Neural progenitor cell (in vitro differentiated cells): ENCODE measurements at regions not wholly inside any gene's neighbourhood (a gene's known extent, or its start where the extent isn't known, plus 50 kb on each side); places are given as distances from the start of the nearest gene placed in this dataset.

Experiments used
- DNase-seq: peaks from one replicate; pipeline ENCODE4 v3.0.0-alpha.2; 2016; ENCODE audit warnings: low spot score
- H2AFZ ChIP-seq: fragments of 200-600 bp; sonication (generic); replicated peaks from 2 replicates; pipeline ENCODE4 v1.6.1; 2016; ENCODE audit warnings: antibody characterized with exemption
- H3F3A ChIP-seq: fragments of 200-600 bp; sonication (generic); 2 replicates; pipeline ENCODE4 v1.6.1; 2016; ENCODE audit warnings: antibody characterized with exemption, low read depth
- H3K27ac ChIP-seq: fragments of 200-600 bp; sonication (generic); 2 replicates; pipeline ENCODE4 v1.5.1; 2016; ENCODE audit warnings: mild to moderate bottlenecking
- H3K27me3 ChIP-seq: fragments of 200-600 bp; sonication (generic); 2 replicates; pipeline ENCODE4 v1.6.1; 2016; ENCODE audit warnings: mild to moderate bottlenecking, moderate library complexity
- H3K36me3 ChIP-seq: fragments of 200-600 bp; sonication (generic); 2 replicates; pipeline ENCODE4 v1.5.1; 2016
- H3K4me1 ChIP-seq: fragments of 200-600 bp; sonication (generic); 2 replicates; pipeline ENCODE4 v1.6.1; 2016; ENCODE audit warnings: mixed run types
- H3K4me2 ChIP-seq: fragments of 200-600 bp; sonication (generic); 2 replicates; pipeline ENCODE4 v1.6.1; 2016
- H3K4me3 ChIP-seq: fragments of 200-600 bp; sonication (generic); 2 replicates; pipeline ENCODE4 v1.5.1; 2016
- H3K79me2 ChIP-seq: fragments of 200-600 bp; sonication (generic); 2 replicates; pipeline ENCODE4 v1.6.1; 2016; ENCODE audit warnings: low read depth
- H3K9ac ChIP-seq: fragments of 200-600 bp; sonication (generic); 2 replicates; pipeline ENCODE4 v1.6.1; 2016
- H3K9me3 ChIP-seq: fragments of 200-600 bp; sonication (generic); 2 replicates; pipeline ENCODE4 v1.5.1; 2016; ENCODE audit warnings: low read depth
- H4K20me1 ChIP-seq: fragments of 200-600 bp; sonication (generic); 2 replicates; pipeline ENCODE4 v1.6.1; 2016; ENCODE audit warnings: low read depth
- H3K27ac Mint-ChIP-seq: 3 replicates; pipeline ENCODE4 v1.8.0; 2021; ENCODE audit warnings: mixed read lengths
- H3K27me3 Mint-ChIP-seq: 2 replicates; pipeline ENCODE4 v1.8.0; 2022; ENCODE audit warnings: low read depth, mild to moderate bottlenecking, inconsistent platforms, moderate library complexity, mixed read lengths; ENCODE audit not compliant: insufficient read depth
- H3K36me3 Mint-ChIP-seq: 3 replicates; pipeline ENCODE4 v1.8.0; 2021; ENCODE audit warnings: mixed read lengths
- H3K4me1 Mint-ChIP-seq: 3 replicates; pipeline ENCODE4 v1.8.0; 2021; ENCODE audit warnings: mixed read lengths
- H3K4me3 Mint-ChIP-seq: 3 replicates; pipeline ENCODE4 v1.8.0; 2021; ENCODE audit warnings: mild to moderate bottlenecking, moderate library complexity, mixed read lengths
- H3K9me3 Mint-ChIP-seq: 3 replicates; pipeline ENCODE4 v1.8.0; 2020; ENCODE audit warnings: mixed read lengths
- EZH2 ChIP-seq: fragments of 200-600 bp; sonication (generic); IDR thresholded peaks from 2 replicates; pipeline ENCODE4 v1.6.1; 2017; ENCODE audit warnings: antibody characterized with exemption, mild to moderate bottlenecking, moderate library complexity
- EZH2phosphoT487 ChIP-seq: fragments of 200-600 bp; sonication (generic); IDR thresholded peaks from 2 replicates; pipeline ENCODE4 v1.6.1; 2017; ENCODE audit warnings: antibody characterized with exemption
- TF ChIP-seq, protein P1 (sequence below): fragments of 200-600 bp; sonication (generic); IDR thresholded peaks from 2 replicates; pipeline ENCODE4 v1.5.1; 2017; ENCODE audit warnings: antibody characterized with exemption, mild to moderate bottlenecking

DNA sequence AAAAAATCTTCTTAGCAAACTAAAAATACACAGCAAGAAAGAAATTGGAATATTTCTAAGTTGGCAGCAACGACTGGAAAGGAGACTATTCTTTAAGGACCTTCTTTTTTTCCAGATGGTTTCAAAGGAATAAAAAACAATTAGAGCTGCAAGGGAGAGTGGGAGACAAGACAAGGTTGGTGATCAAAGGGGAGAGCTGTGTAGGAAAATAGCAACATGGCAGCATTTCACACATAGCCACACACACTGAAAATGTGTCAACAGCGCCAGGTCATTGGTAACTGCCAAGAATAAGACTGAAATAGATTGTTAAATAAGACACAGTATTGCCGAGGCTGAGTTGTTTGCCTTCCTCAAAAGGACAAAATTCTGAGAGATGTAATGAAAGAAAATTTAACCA lies 88.1 kb upstream of the TLE1 start:
- Histone ChIP-seq H3K79me2 (no peaks in the 10 kb centered on the region), H3K36me3 (no peaks in the 10 kb centered on the region), H3F3A (no peaks in the 10 kb centered on the region), H2AFZ (no peak overlapping the region), H3K4me1 (no peaks in the 10 kb centered on the region), H3K4me3 (no peak overlapping the region), H3K9ac (no peak overlapping the region), H3K9me3 (no peaks in the 10 kb centered on the region), H3K4me2 (no peak overlapping the region), H3K27me3 (no peaks in the 10 kb centered on the region), H4K20me1 (no peaks in the 10 kb centered on the region), H3K27ac (no peak overlapping the region)
- Mint-ChIP-seq H3K27me3 (peaks cover 8% of the 10 kb centered on the region), H3K9me3 (peaks cover 9% of the 10 kb centered on the region), H3K4me1 (no peaks in the 10 kb centered on the region), H3K36me3 (no peaks in the 10 kb centered on the region), H3K4me3 (no peak overlapping the region), H3K27ac (no peak overlapping the region)
- no peak for DNase-seq
- TF ChIP-seq EZH2 (no peak), EZH2phosphoT487 (no peak)
- TF ChIP-seq, protein P1, sequence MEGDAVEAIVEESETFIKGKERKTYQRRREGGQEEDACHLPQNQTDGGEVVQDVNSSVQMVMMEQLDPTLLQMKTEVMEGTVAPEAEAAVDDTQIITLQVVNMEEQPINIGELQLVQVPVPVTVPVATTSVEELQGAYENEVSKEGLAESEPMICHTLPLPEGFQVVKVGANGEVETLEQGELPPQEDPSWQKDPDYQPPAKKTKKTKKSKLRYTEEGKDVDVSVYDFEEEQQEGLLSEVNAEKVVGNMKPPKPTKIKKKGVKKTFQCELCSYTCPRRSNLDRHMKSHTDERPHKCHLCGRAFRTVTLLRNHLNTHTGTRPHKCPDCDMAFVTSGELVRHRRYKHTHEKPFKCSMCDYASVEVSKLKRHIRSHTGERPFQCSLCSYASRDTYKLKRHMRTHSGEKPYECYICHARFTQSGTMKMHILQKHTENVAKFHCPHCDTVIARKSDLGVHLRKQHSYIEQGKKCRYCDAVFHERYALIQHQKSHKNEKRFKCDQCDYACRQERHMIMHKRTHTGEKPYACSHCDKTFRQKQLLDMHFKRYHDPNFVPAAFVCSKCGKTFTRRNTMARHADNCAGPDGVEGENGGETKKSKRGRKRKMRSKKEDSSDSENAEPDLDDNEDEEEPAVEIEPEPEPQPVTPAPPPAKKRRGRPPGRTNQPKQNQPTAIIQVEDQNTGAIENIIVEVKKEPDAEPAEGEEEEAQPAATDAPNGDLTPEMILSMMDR: no peak

DNA sequence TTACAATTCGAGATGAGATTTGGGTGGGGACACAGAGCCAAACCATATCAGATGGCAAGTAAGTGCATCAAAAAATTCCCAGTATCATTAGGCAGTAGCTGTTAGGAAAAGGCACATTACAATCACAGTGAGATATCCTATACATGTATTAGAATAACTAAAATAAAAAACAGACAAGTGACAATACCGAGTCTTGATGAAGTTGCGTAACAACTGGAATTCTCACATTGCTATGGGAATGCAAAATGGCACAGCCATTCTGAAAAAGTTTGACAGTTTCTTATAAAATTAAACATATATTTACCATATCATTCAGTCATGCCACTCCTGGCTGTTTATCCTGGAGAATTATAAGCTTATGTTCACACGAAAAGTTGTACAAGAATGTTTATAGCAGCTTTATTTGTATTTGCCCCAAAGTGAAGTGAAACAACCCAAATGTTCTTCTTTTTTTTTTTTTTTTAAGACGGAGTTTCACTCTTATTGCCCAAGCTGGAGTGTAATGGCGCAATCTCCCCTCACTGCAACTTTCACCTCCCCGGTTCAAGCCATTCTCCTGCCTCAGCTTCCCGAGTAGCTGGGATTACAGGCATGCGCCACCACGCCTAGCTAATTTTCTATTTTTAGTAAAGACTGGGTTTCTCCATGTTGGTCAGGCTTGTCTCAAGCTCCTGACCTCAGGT lies 93.1 kb upstream of the TLE1 start:
- no peak for DNase-seq
- Mint-ChIP-seq H3K4me1 (no peaks in the 10 kb centered on the region), H3K4me3 (no peak overlapping the region), H3K27ac (no peak overlapping the region), H3K9me3 (peaks cover 6% of the 10 kb centered on the region), H3K27me3 (peaks cover 4% of the 10 kb centered on the region), H3K36me3 (no peaks in the 10 kb centered on the region)
- TF ChIP-seq, protein P1: no peak
- TF ChIP-seq EZH2: no peak
- no peak for TF ChIP-seq EZH2phosphoT487
- Histone ChIP-seq H3K4me1 (no peaks in the 10 kb centered on the region), H3F3A (no peaks in the 10 kb centered on the region), H3K9ac (no peak overlapping the region), H3K36me3 (no peaks in the 10 kb centered on the region), H2AFZ (no peak overlapping the region), H4K20me1 (no peaks in the 10 kb centered on the region), H3K27me3 (no peaks in the 10 kb centered on the region), H3K79me2 (no peaks in the 10 kb centered on the region), H3K4me3 (no peak overlapping the region), H3K27ac (no peak overlapping the region), H3K9me3 (no peaks in the 10 kb centered on the region), H3K4me2 (no peak overlapping the region)

DNA sequence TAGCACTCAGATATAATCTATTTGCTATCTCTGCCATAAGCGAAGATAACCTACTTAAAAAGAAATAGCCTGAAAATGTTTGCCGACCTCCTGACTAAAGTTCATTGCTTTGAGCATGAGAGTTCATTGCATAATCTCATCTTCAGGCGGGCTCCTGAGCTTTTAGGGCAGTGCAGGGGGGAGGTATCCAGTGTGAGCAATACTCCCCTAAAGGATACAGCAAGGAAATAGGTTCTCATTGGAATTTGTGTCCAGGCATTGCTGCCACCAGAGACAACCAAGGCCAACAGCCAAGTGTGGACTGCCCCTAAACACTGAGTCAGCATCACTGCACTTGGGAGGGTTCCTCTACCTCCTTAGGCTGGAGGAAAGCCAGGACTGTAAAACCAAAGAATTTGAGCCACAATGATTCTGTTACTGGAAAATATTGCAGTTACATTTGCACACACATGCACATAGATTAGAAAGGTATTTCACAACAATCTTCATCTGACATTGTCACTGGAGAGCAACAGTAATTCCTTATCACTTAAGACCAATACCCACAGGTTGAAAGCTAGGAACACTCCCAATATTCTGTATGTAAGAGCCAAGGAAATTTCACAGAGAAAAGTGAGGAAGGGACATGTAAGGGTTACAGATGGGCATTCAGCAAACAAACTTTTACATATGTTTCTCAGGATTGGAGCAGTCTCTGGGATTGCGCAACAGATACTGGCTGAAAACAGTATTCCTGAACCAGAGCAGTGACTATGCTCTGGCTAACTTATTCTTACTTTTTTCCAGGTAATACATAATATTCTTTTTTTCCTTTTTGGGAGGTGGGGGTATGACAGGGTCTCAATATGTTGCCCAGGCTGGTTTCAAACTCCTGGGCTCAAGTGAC lies 98.6 kb upstream of the TLE1 start:
- Histone ChIP-seq H3K27me3 (no peaks in the 10 kb centered on the region), H2AFZ (no peak overlapping the region), H3K27ac (no peak overlapping the region), H3K4me2 (no peak overlapping the region), H3K4me3 (no peak overlapping the region), H3K4me1 (no peaks in the 10 kb centered on the region), H4K20me1 (no peaks in the 10 kb centered on the region), H3K9ac (no peak overlapping the region), H3K9me3 (no peaks in the 10 kb centered on the region), H3F3A (no peaks in the 10 kb centered on the region), H3K79me2 (no peaks in the 10 kb centered on the region), H3K36me3 (no peaks in the 10 kb centered on the region)
- no peaks in the 10 kb centered on the region for H3K36me3 Mint-ChIP-seq
- peaks cover 2% of the 10 kb centered on the region for H3K4me1 Mint-ChIP-seq
- H3K27me3 Mint-ChIP-seq: peaks cover 4% of the 10 kb centered on the region
- TF ChIP-seq EZH2phosphoT487 (no peak), EZH2 (no peak)
- TF ChIP-seq, protein P1: no peak
- DNase-seq: no peak
- H3K9me3 Mint-ChIP-seq: peaks cover 6% of the 10 kb centered on the region
- no peak overlapping the region for H3K4me3 Mint-ChIP-seq
- no peak overlapping the region for H3K27ac Mint-ChIP-seq
